Calu3 (cell line): ENCODE measurements at regions not wholly inside any gene's neighbourhood (a gene's known extent, or its start where the extent isn't known, plus 50 kb on each side); places are given as distances from the start of the nearest gene placed in this dataset. TPM values are rescaled to one million over a fixed set of nuclear protein-coding genes. Genes with fewer than 3 reads are reported as not detected.

Experiments used
- BruUV-seq: library from RNA; stranded (reverse); fragments of 400-500 nt; replicated peaks from 2 replicates; lab custom pipeline; 2021; lab: Mats Ljungman, UMichigan
- CTCF ChIA-PET: fragments of 300-600 bp; sonication (Branson Sonifier 250); formaldehyde crosslinking; loops from one replicate; lab custom pipeline; 2022; ENCODE audit warnings: antibody characterized with exemption; lab: Charles Lee
- DNase-seq: peaks from one replicate; pipeline ENCODE4 v3.0.0; 2022
- H3K27ac Mint-ChIP-seq: one replicate; pipeline ENCODE4 v1.8.0; 2022; ENCODE audit warnings: mixed read lengths; ENCODE audit not compliant: unreplicated experiment
- H3K27me3 Mint-ChIP-seq: one replicate; pipeline ENCODE4 v1.8.0; 2022; ENCODE audit warnings: mixed read lengths; ENCODE audit not compliant: unreplicated experiment
- H3K36me3 Mint-ChIP-seq: one replicate; pipeline ENCODE4 v1.8.0; 2022; ENCODE audit warnings: mild to moderate bottlenecking, moderate library complexity, mixed read lengths; ENCODE audit not compliant: insufficient read depth, unreplicated experiment
- H3K4me1 Mint-ChIP-seq: one replicate; pipeline ENCODE4 v1.8.0; 2022; ENCODE audit warnings: mild to moderate bottlenecking, low read depth, mixed read lengths; ENCODE audit not compliant: unreplicated experiment
- H3K4me3 Mint-ChIP-seq: one replicate; pipeline ENCODE4 v1.8.0; 2022; ENCODE audit warnings: mild to moderate bottlenecking, low read depth, moderate library complexity, mixed read lengths; ENCODE audit not compliant: unreplicated experiment
- H3K9me3 Mint-ChIP-seq: one replicate; pipeline ENCODE4 v1.8.0; 2022; ENCODE audit warnings: low read depth, mixed read lengths; ENCODE audit not compliant: unreplicated experiment
- CTCF ChIP-seq: fragments of 200-600 bp; IDR thresholded peaks from one replicate; pipeline ENCODE4 v1.8.0; 2022; ENCODE audit warnings: antibody characterized with exemption; ENCODE audit not compliant: unreplicated experiment
- intact Hi-C: fragments of 100-400 bp; cut with micrococcal nuclease; formaldehyde crosslinking; loops from one replicate; pipeline ENCODE4 v1.10.0; 2022; ENCODE audit not compliant: unreplicated experiment
- microRNA-seq: library from miRNA; unstranded; fragments of <30 nt; microRNA quantifications from one replicate; pipeline ENCODE4 v1.2.0, GENCODE V29; 2022

- CTCF ChIA-PET = no interaction called here
- Mint-ChIP-seq H3K4me3 (no peak overlapping the region), H3K9me3 (peaks cover 11% of the 10 kb centered on the region), H3K27ac (no peak overlapping the region), H3K4me1 (no peaks in the 10 kb centered on the region), H3K27me3 (peaks cover 40% of the 10 kb centered on the region), H3K36me3 (peaks cover 3% of the 10 kb centered on the region)
- BruUV-seq = no TSS peak
- intact Hi-C loops = no loop called here
- no peak for DNase-seq
- no peak for TF ChIP-seq CTCF
These were observed 50.0 kb upstream of the HPCAL1 start for GRCh38 chr2:10252661-10253060.

Small RNA genes lying in the stretch of these regions (microRNA-seq; reads per million reads assigned to microRNA genes)
- gene MIR4261 = not detected
